H9 (cell line): ENCODE measurements at regions not wholly inside any gene's neighbourhood (a gene's known extent, or its start where the extent isn't known, plus 50 kb on each side); places are given as distances from the start of the nearest gene placed in this dataset.
A peak's percentile ranks its signal among the peaks of the same experiment; 100 is the strongest.

Source experiments
- DNase-seq: peaks from one replicate; pipeline ENCODE4 v3.0.0-alpha.2; 2017
- H2AFZ ChIP-seq: one replicate; pipeline ENCODE4 v1.6.1; 2013; ENCODE audit warnings: mild to moderate bottlenecking, low read length, control low read depth, moderate library complexity
- H2AK5ac ChIP-seq: 2 replicates; pipeline ENCODE4 v1.6.1; 2013; ENCODE audit warnings: low read length, control low read depth, mixed read lengths; ENCODE audit not compliant: insufficient read length
- H2BK120ac ChIP-seq: one replicate; pipeline ENCODE4 v1.6.1; 2013; ENCODE audit warnings: low read depth, mild to moderate bottlenecking, low read length, control low read depth, inconsistent platforms; ENCODE audit not compliant: poor library complexity, severe bottlenecking
- H2BK12ac ChIP-seq: 2 replicates; pipeline ENCODE4 v1.6.1; 2013; ENCODE audit warnings: low read length, control low read depth, mixed read lengths, low read depth; ENCODE audit not compliant: insufficient read length
- H2BK15ac ChIP-seq: 2 replicates; pipeline ENCODE4 v1.6.1; 2013; ENCODE audit warnings: low read depth, low read length, control low read depth
- H2BK20ac ChIP-seq: one replicate; pipeline ENCODE4 v1.6.1; 2013; ENCODE audit warnings: low read depth, mild to moderate bottlenecking, low read length, control low read depth, inconsistent platforms; ENCODE audit not compliant: poor library complexity, severe bottlenecking
- H2BK5ac ChIP-seq: 2 replicates; pipeline ENCODE4 v1.6.1; 2013; ENCODE audit warnings: low read length, control low read depth, mixed read lengths; ENCODE audit not compliant: insufficient read length
- H3K14ac ChIP-seq: 2 replicates; pipeline ENCODE4 v1.6.1; 2013; ENCODE audit warnings: low read length, control low read depth; ENCODE audit not compliant: insufficient read depth
- H3K18ac ChIP-seq: 2 replicates; pipeline ENCODE4 v1.6.1; 2013; ENCODE audit warnings: low read depth, mild to moderate bottlenecking, mixed read lengths, low read length, control low read depth; ENCODE audit not compliant: insufficient read length
- H3K23ac ChIP-seq: 2 replicates; pipeline ENCODE4 v1.6.1; 2013; ENCODE audit warnings: low read length, control low read depth, mixed read lengths, low read depth; ENCODE audit not compliant: insufficient read length
- H3K23me2 ChIP-seq: 2 replicates; pipeline ENCODE4 v1.6.1; 2013; ENCODE audit warnings: low read depth, mild to moderate bottlenecking, mixed read lengths, low read length, control low read depth; ENCODE audit not compliant: insufficient read length, poor library complexity, severe bottlenecking
- H3K27ac ChIP-seq: 2 replicates; pipeline ENCODE4 v1.5.1; 2013; ENCODE audit warnings: low read length, control low read depth, mixed read lengths, low read depth; ENCODE audit not compliant: insufficient read length
- H3K27me3 ChIP-seq: 2 replicates; pipeline ENCODE4 v1.6.1; 2013; ENCODE audit warnings: low read length, control low read depth, inconsistent platforms; ENCODE audit not compliant: insufficient read depth
- H3K4ac ChIP-seq: 2 replicates; pipeline ENCODE4 v1.6.1; 2013; ENCODE audit warnings: low read depth, mild to moderate bottlenecking, control low read depth, inconsistent platforms, low read length, moderate library complexity
- H3K4me1 ChIP-seq: 2 replicates; pipeline ENCODE4 v1.6.1; 2013; ENCODE audit warnings: low read length, control low read depth, inconsistent platforms; ENCODE audit not compliant: insufficient read depth
- H3K4me2 ChIP-seq: 2 replicates; pipeline ENCODE4 v1.6.1; 2013; ENCODE audit warnings: low read length, control low read depth, mixed read lengths; ENCODE audit not compliant: insufficient read length, insufficient read depth
- H3K56ac ChIP-seq: 2 replicates; pipeline ENCODE4 v1.6.1; 2013; ENCODE audit warnings: low read depth, mild to moderate bottlenecking, mixed read lengths, low read length, control low read depth; ENCODE audit not compliant: insufficient read length
- H3K79me1 ChIP-seq: 2 replicates; pipeline ENCODE4 v1.6.1; 2013; ENCODE audit warnings: low read depth, mild to moderate bottlenecking, moderate library complexity, low read length, control low read depth, inconsistent platforms; ENCODE audit not compliant: insufficient read depth, poor library complexity, severe bottlenecking
- H3K79me2 ChIP-seq: 2 replicates; pipeline ENCODE4 v1.6.1; 2013; ENCODE audit warnings: low read length, control low read depth, inconsistent platforms; ENCODE audit not compliant: insufficient read depth
- H3K9ac ChIP-seq: 2 replicates; pipeline ENCODE4 v1.6.1; 2013; ENCODE audit warnings: low read length, control low read depth, mixed read lengths; ENCODE audit not compliant: insufficient read length; ENCODE audit errors: extremely low read depth
- H3K9me3 ChIP-seq: one replicate; pipeline ENCODE4 v1.6.1; 2013; ENCODE audit warnings: low read depth, low read length, inconsistent platforms; ENCODE audit not compliant: control insufficient read depth
- H3T11ph ChIP-seq: one replicate; pipeline ENCODE4 v1.6.1; 2013; ENCODE audit warnings: mild to moderate bottlenecking, low read length, control low read depth, inconsistent platforms
- H4K20me1 ChIP-seq: one replicate; pipeline ENCODE4 v1.6.1; 2013; ENCODE audit not compliant: control insufficient read depth, insufficient read length, insufficient read depth
- H4K5ac ChIP-seq: 2 replicates; pipeline ENCODE4 v1.6.1; 2013; ENCODE audit warnings: low read depth, mild to moderate bottlenecking, mixed read lengths, low read length, control low read depth; ENCODE audit not compliant: insufficient read length
- H4K8ac ChIP-seq: replicated peaks from 2 replicates; pipeline ENCODE4 v1.6.1; 2013; ENCODE audit warnings: low read length, control low read depth, mixed read lengths, low read depth; ENCODE audit not compliant: insufficient read length
- H4K91ac ChIP-seq: 2 replicates; pipeline ENCODE4 v1.6.1; 2013; ENCODE audit warnings: low read depth, mild to moderate bottlenecking, moderate library complexity, mixed read lengths, low read length, control low read depth; ENCODE audit not compliant: insufficient read length
- H3K27ac Mint-ChIP-seq, 3 experiments: 2 replicates in 2 of 3; 3 replicates in 1 of 3; pipeline ENCODE4 v1.8.0; 2020 to 2021; ENCODE audit warnings: mixed read lengths in 3 of 3, mild to moderate bottlenecking in 1 of 3, moderate library complexity in 1 of 3
- H3K27me3 Mint-ChIP-seq: 2 replicates; pipeline ENCODE4 v1.8.0; 2021; ENCODE audit warnings: low read depth, mild to moderate bottlenecking, moderate library complexity, mixed read lengths
- H3K36me3 Mint-ChIP-seq, 3 experiments: 2 replicates in 2 of 3; 3 replicates in 1 of 3; pipeline ENCODE4 v1.8.0; 2020 to 2021; ENCODE audit warnings: low read depth in 3 of 3, mixed read lengths in 3 of 3; ENCODE audit not compliant: insufficient read depth in 1 of 3
- H3K4me1 Mint-ChIP-seq, 2 experiments: 2 replicates each; pipeline ENCODE4 v1.8.0; 2020; ENCODE audit warnings: mixed read lengths in 2 of 2
- H3K4me3 Mint-ChIP-seq, 2 experiments: 2 replicates in 1 of 2; 3 replicates in 1 of 2; pipeline ENCODE4 v1.8.0; 2020 to 2021; ENCODE audit warnings: mild to moderate bottlenecking in 2 of 2, mixed read lengths in 2 of 2, moderate library complexity in 1 of 2
- H3K9me3 Mint-ChIP-seq, 2 experiments: 2 replicates in 1 of 2; 3 replicates in 1 of 2; pipeline ENCODE4 v1.8.0; 2020; ENCODE audit warnings: mild to moderate bottlenecking in 2 of 2, mixed read lengths in 2 of 2, moderate library complexity in 1 of 2
- CTCF ChIP-seq: fragments of 200-600 bp; sonication (generic); conservative IDR thresholded peaks from 3 replicates; pipeline ENCODE4 v1.8.0; 2021; ENCODE audit warnings: antibody characterized with exemption, mild to moderate bottlenecking
- WGBS: extraction: QIAGEN DNeasy Blood & Tissue Kit; methylation state at CpG from one replicate; pipeline ENCODE4 v1.1.7; 2013; ENCODE audit warnings: missing lambda C conversion rate, low lambda C conversion rate, mixed read lengths; ENCODE audit not compliant: insufficient read length; ENCODE audit errors: extremely low coverage; 5-methylcytosine and 5-hydroxymethylcytosine counted together

GRCh38 chr5:68834491-68834981, 259.3 kb upstream of the SLC30A5 start:
- no peak for DNase-seq
- Mint-ChIP-seq H3K36me3 (no peaks in the 10 kb centered on the region; a peak in 1 of 7 replicates), H3K4me3 (no peak overlapping the region), H3K4me1 (peaks cover 10 to 18% of the 10 kb centered on the region in 2 experiments), H3K9me3 (no peaks in the 10 kb centered on the region), H3K27me3 (no peaks in the 10 kb centered on the region), H3K27ac (peak overlapping the region in 2 of 3 experiments; percentile 27 to 30; a peak in 2 of 7 replicates)
- H4K8ac ChIP-seq = no peak overlapping the region
- H3K18ac ChIP-seq = no peak overlapping the region
- no peaks in the 10 kb centered on the region for H3K27me3 ChIP-seq
- no peak overlapping the region for H2AFZ ChIP-seq
- H2BK120ac ChIP-seq = no peak overlapping the region
- no peak overlapping the region for H3K9ac ChIP-seq
- no peak overlapping the region for H2BK20ac ChIP-seq
- no peak overlapping the region for H3K56ac ChIP-seq
- no peaks in the 10 kb centered on the region for H4K20me1 ChIP-seq
- H3K23ac ChIP-seq = no peak overlapping the region
- no peak overlapping the region for H3K4me2 ChIP-seq
- WGBS = no CpG with 5 or more reads among the region's 4 CpGs
- no peaks in the 10 kb centered on the region for H3K4me1 ChIP-seq
- no peak overlapping the region for H3K4ac ChIP-seq
- no peaks in the 10 kb centered on the region for H3K79me1 ChIP-seq
- no peaks in the 10 kb centered on the region for H3K9me3 ChIP-seq
- H3K14ac ChIP-seq = no peak overlapping the region
- H3K27ac ChIP-seq = no peak overlapping the region
- H2BK12ac ChIP-seq = no peak overlapping the region
- no peaks in the 10 kb centered on the region for H3K23me2 ChIP-seq
- no peaks in the 10 kb centered on the region for H3K79me2 ChIP-seq
- H2AK5ac ChIP-seq = no peak overlapping the region
- no peak overlapping the region for H2BK15ac ChIP-seq
- no peak overlapping the region for H3T11ph ChIP-seq
- H4K91ac ChIP-seq = no peak overlapping the region
- TF ChIP-seq CTCF = no peak
- no peak overlapping the region for H4K5ac ChIP-seq
- H2BK5ac ChIP-seq = no peak overlapping the region
